Nephron progenitor cell (in vitro differentiated cells): ENCODE measurements at regions not wholly inside any gene's neighbourhood (a gene's known extent, or its start where the extent isn't known, plus 50 kb on each side); places are given as distances from the start of the nearest gene placed in this dataset.

ENCODE experiments used
- DNase-seq: peaks from one replicate; pipeline ENCODE4 v3.0.0; 2021
- H3K27ac Mint-ChIP-seq: 2 replicates; pipeline ENCODE4 v1.8.0; 2021; ENCODE audit warnings: mild to moderate bottlenecking, moderate library complexity, mixed read lengths
- H3K27me3 Mint-ChIP-seq: 2 replicates; pipeline ENCODE4 v1.8.0; 2021; ENCODE audit warnings: mild to moderate bottlenecking, low read depth, mixed read lengths; ENCODE audit not compliant: poor library complexity
- H3K36me3 Mint-ChIP-seq: 2 replicates; pipeline ENCODE4 v1.8.0; 2021; ENCODE audit warnings: low read depth, mixed read lengths
- H3K4me1 Mint-ChIP-seq: 2 replicates; pipeline ENCODE4 v1.8.0; 2021; ENCODE audit warnings: mixed read lengths
- H3K4me3 Mint-ChIP-seq: 2 replicates; pipeline ENCODE4 v1.8.0; 2021; ENCODE audit warnings: mild to moderate bottlenecking, moderate library complexity, mixed read lengths
- H3K9me3 Mint-ChIP-seq: 2 replicates; pipeline ENCODE4 v1.8.0; 2021; ENCODE audit warnings: mild to moderate bottlenecking, moderate library complexity, mixed read lengths
- CTCF ChIP-seq: fragments of 200-600 bp; sonication (generic); IDR thresholded peaks from 2 replicates; pipeline ENCODE4 v1.5.0; 2021; ENCODE audit warnings: antibody characterized with exemption

GRCh38 chr20:40196846-40197436 lies 492.1 kb downstream of the MAFB start:
- H3K9me3 Mint-ChIP-seq, result no peaks in the 10 kb centered on the region
- no peak for TF ChIP-seq CTCF
- no peak for DNase-seq
- no peaks in the 10 kb centered on the region for H3K27me3 Mint-ChIP-seq
- H3K36me3 Mint-ChIP-seq, result no peaks in the 10 kb centered on the region
- peak overlapping the region; percentile 84 for H3K27ac Mint-ChIP-seq
- no peak overlapping the region for H3K4me3 Mint-ChIP-seq
- peaks cover 15% of the 10 kb centered on the region for H3K4me1 Mint-ChIP-seq

GRCh38 chr20:40195742-40196141 lies 493.3 kb downstream of the MAFB start:
- no peaks in the 10 kb centered on the region for H3K36me3 Mint-ChIP-seq
- peaks cover 4% of the 10 kb centered on the region for H3K9me3 Mint-ChIP-seq
- TF ChIP-seq CTCF, result no peak
- no peak for DNase-seq
- peaks cover 15% of the 10 kb centered on the region for H3K4me1 Mint-ChIP-seq
- H3K27me3 Mint-ChIP-seq, result no peaks in the 10 kb centered on the region
- no peak overlapping the region for H3K27ac Mint-ChIP-seq
- no peak overlapping the region for H3K4me3 Mint-ChIP-seq

GRCh38 chr20:40192529-40192928 lies 496.5 kb downstream of the MAFB start:
- H3K9me3 Mint-ChIP-seq, result peaks cover 4% of the 10 kb centered on the region
- no peak overlapping the region for H3K27ac Mint-ChIP-seq
- no peaks in the 10 kb centered on the region for H3K36me3 Mint-ChIP-seq
- H3K4me3 Mint-ChIP-seq, result no peak overlapping the region
- peaks cover 4% of the 10 kb centered on the region for H3K27me3 Mint-ChIP-seq
- H3K4me1 Mint-ChIP-seq, result peaks cover 9% of the 10 kb centered on the region
- DNase-seq, result no peak
- TF ChIP-seq CTCF, result no peak

GRCh38 chr20:40192081-40192480 lies 497.0 kb downstream of the MAFB start:
- peaks cover 4% of the 10 kb centered on the region for H3K9me3 Mint-ChIP-seq
- no peak overlapping the region for H3K4me3 Mint-ChIP-seq
- DNase-seq, result no peak
- TF ChIP-seq CTCF, result no peak
- peaks cover 4% of the 10 kb centered on the region for H3K27me3 Mint-ChIP-seq
- H3K4me1 Mint-ChIP-seq, result peaks cover 5% of the 10 kb centered on the region
- no peaks in the 10 kb centered on the region for H3K36me3 Mint-ChIP-seq
- no peak overlapping the region for H3K27ac Mint-ChIP-seq

GRCh38 chr20:40191573-40191972 lies 497.5 kb downstream of the MAFB start:
- TF ChIP-seq CTCF, result no peak
- Mint-ChIP-seq H3K4me3 (no peak overlapping the region), H3K9me3 (peaks cover 4% of the 10 kb centered on the region), H3K4me1 (no peaks in the 10 kb centered on the region), H3K36me3 (no peaks in the 10 kb centered on the region), H3K27me3 (peaks cover 4% of the 10 kb centered on the region), H3K27ac (no peak overlapping the region)
- no peak for DNase-seq

- no peaks in the 10 kb centered on the region for H3K36me3 Mint-ChIP-seq
- H3K4me3 Mint-ChIP-seq, result no peak overlapping the region
- DNase-seq, result no peak
- no peak overlapping the region for H3K27ac Mint-ChIP-seq
- peaks cover 4% of the 10 kb centered on the region for H3K9me3 Mint-ChIP-seq
- no peaks in the 10 kb centered on the region for H3K4me1 Mint-ChIP-seq
- TF ChIP-seq CTCF, result no peak
- H3K27me3 Mint-ChIP-seq, result peaks cover 4% of the 10 kb centered on the region
Observed at GRCh38 chr20:40189621-40190020, 499.4 kb downstream of the MAFB start.
